A673 (cell line): ENCODE measurements at regions not wholly inside any gene's neighbourhood (a gene's known extent, or its start where the extent isn't known, plus 50 kb on each side); places are given as distances from the start of the nearest gene placed in this dataset.

Source experiments
- EZH2 ChIP-seq: fragments of 200-600 bp; sonication (generic); IDR thresholded peaks from 2 replicates; pipeline ENCODE4 v1.6.1; 2017; ENCODE audit warnings: borderline replicate concordance, low read depth, mild to moderate bottlenecking, mixed read lengths, antibody characterized with exemption, low read length; ENCODE audit not compliant: poor library complexity, severe bottlenecking
- TF ChIP-seq, protein P1 (sequence below): fragments of 300-800, 200-600 bp; sonication (generic); conservative IDR thresholded peaks from 2 replicates; pipeline ENCODE4 v1.5.1; 2017; ENCODE audit warnings: low read depth, mild to moderate bottlenecking, antibody characterized with exemption, low read length, moderate library complexity, mixed read lengths

DNA sequence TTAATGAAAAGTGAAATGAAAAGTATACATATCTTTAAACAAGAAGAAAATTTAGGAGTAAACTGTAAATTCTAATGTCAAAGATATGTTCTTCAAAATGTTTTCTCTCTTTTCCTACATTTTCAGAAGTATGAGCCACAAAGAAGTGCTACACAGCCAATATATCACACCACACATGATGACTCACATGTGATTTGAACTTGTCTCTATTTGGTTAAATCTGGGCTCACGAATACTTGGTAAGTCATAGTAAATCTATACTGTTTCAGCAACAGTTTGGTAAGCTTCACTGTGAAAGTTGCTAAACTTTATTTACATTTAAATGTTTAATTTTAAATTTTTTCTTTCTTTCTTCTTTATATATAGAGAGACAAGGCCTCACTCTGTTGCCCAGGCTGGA lies 380.6 kb upstream of the IGFBP3 start:
- TF ChIP-seq, protein P1, sequence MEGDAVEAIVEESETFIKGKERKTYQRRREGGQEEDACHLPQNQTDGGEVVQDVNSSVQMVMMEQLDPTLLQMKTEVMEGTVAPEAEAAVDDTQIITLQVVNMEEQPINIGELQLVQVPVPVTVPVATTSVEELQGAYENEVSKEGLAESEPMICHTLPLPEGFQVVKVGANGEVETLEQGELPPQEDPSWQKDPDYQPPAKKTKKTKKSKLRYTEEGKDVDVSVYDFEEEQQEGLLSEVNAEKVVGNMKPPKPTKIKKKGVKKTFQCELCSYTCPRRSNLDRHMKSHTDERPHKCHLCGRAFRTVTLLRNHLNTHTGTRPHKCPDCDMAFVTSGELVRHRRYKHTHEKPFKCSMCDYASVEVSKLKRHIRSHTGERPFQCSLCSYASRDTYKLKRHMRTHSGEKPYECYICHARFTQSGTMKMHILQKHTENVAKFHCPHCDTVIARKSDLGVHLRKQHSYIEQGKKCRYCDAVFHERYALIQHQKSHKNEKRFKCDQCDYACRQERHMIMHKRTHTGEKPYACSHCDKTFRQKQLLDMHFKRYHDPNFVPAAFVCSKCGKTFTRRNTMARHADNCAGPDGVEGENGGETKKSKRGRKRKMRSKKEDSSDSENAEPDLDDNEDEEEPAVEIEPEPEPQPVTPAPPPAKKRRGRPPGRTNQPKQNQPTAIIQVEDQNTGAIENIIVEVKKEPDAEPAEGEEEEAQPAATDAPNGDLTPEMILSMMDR, result no peak
- no peak for TF ChIP-seq EZH2
